K562 (cell line): ENCODE measurements at regions not wholly inside any gene's neighbourhood (a gene's known extent, or its start where the extent isn't known, plus 50 kb on each side); places are given as distances from the start of the nearest gene placed in this dataset.
A peak's percentile ranks its signal among the peaks of the same experiment; 100 is the strongest.
"Not testable (repeated sequence)": the region's sequence is repeated elsewhere in the genome, so short reads cannot be mapped to it uniquely, and the experiment has no call there.

Experiments
- ATAC-seq: fragments of 200-7000 bp; cut with Tn5 transposase; 3 replicates; pipeline ENCODE4 v1.9.1; 2020; ENCODE audit warnings: moderate library complexity
- BruUV-seq: library from RNA; stranded (reverse); fragments of 400-500 nt; replicated peaks from 2 replicates; lab custom pipeline; 2021; lab: Mats Ljungman, UMichigan
- CTCF ChIA-PET: fragments of 300-600 bp; formaldehyde crosslinking; extraction: SDS; loops from one replicate; lab custom pipeline; 2021; ENCODE audit warnings: low intra/inter-chr PET ratio; lab: Yijun Ruan, JAX
- POLR2A ChIA-PET: fragments of 300-600, 350-650 bp; sonication (Branson Sonifier 250); formaldehyde crosslinking; extraction: SDS; loops from one replicate; lab custom pipeline; 2021; ENCODE audit warnings: antibody characterized with exemption, inconsistent platforms; lab: Yijun Ruan, JAX
- DNase-seq, 4 experiments: peaks; one replicate each; pipeline versions ENCODE4 v3.0.0 to v3.0.0-alpha.2; 2011 to 2018; ENCODE audit warnings: low spot score in 3 of 4, mixed read lengths in 3 of 4; ENCODE audit errors: extremely low read depth in 1 of 4
- FAIRE-seq: peaks from 2 replicates; lab custom pipeline; 2011; peaks lifted over from hg19 to GRCh38; lab: Jason Lieb, UNC
- H2AFZ ChIP-seq: 2 replicates; pipeline ENCODE4 v1.6.0; 2011; ENCODE audit warnings: low read depth, low read length, control low read depth, inconsistent platforms
- H3K27ac ChIP-seq: fragments of 200-600 bp; 3 replicates; pipeline ENCODE4 v1.8.0; 2011; ENCODE audit warnings: low read depth, mild to moderate bottlenecking, control low read depth, inconsistent platforms, low read length, moderate library complexity, mixed read lengths; ENCODE audit errors: extremely low read depth
- H3K27me3 ChIP-seq, 2 experiments: fragments of 300-600 bp in 1 of 2; 2 replicates in 1 of 2; 3 replicates in 1 of 2; pipeline versions ENCODE4 v1.6.0 to v1.8.0; 2011; ENCODE audit warnings: inconsistent platforms in 2 of 2, low read length in 2 of 2, mild to moderate bottlenecking in 1 of 2, mixed read lengths in 1 of 2, moderate library complexity in 1 of 2; ENCODE audit not compliant: control insufficient read depth in 2 of 2, insufficient read depth in 2 of 2
- H3K36me3 ChIP-seq: fragments of 300-600 bp; 3 replicates; pipeline ENCODE4 v1.8.0; 2011; ENCODE audit warnings: mild to moderate bottlenecking, low read length, inconsistent platforms; ENCODE audit not compliant: control insufficient read depth, insufficient read depth
- H3K4me1 ChIP-seq, 2 experiments: fragments of 200-600 bp in 1 of 2; replicated peaks in 1 of 2; 2 replicates in 1 of 2; 3 replicates in 1 of 2; pipeline versions ENCODE4 v1.5.1 to v1.8.0; 2011; ENCODE audit warnings: inconsistent platforms in 2 of 2, low read length in 2 of 2, mild to moderate bottlenecking in 1 of 2, mixed read lengths in 1 of 2, moderate library complexity in 1 of 2; ENCODE audit not compliant: control insufficient read depth in 2 of 2, insufficient read depth in 2 of 2
- H3K4me2 ChIP-seq: 2 replicates; pipeline ENCODE4 v1.6.1; 2011; ENCODE audit warnings: low read length, control low read depth, inconsistent platforms, mixed read lengths; ENCODE audit not compliant: insufficient read depth
- H3K4me3 ChIP-seq: fragments of 200-600 bp; sonication (generic), shearing (Covaris generic); 2 replicates; pipeline ENCODE4 v1.5.1; 2016; ENCODE audit warnings: control low read depth, inconsistent platforms
- H3K79me2 ChIP-seq: fragments of 200-600 bp; 3 replicates; pipeline ENCODE4 v1.8.0; 2011; ENCODE audit warnings: low read length, inconsistent platforms; ENCODE audit not compliant: control insufficient read depth, insufficient read depth
- H3K9ac ChIP-seq, 2 experiments: 2 replicates each; pipeline versions ENCODE4 v1.6.0 to v1.6.1; 2011; ENCODE audit warnings: low read depth in 2 of 2, low read length in 2 of 2, control low read depth in 1 of 2, inconsistent platforms in 1 of 2, mild to moderate bottlenecking in 1 of 2, mixed read lengths in 1 of 2; ENCODE audit not compliant: insufficient read depth in 1 of 2
- H3K9me1 ChIP-seq: one replicate; pipeline ENCODE4 v1.6.0; 2011; ENCODE audit warnings: inconsistent platforms, mild to moderate bottlenecking, low read length, moderate library complexity; ENCODE audit not compliant: control insufficient read depth, insufficient read depth
- H3K9me3 ChIP-seq: replicated peaks from 2 replicates; pipeline ENCODE4 v1.5.1; 2011; ENCODE audit warnings: low read depth, low read length, inconsistent platforms; ENCODE audit not compliant: control insufficient read depth, insufficient read depth
- H4K20me1 ChIP-seq: replicated peaks from 2 replicates; pipeline ENCODE4 v1.6.1; 2011; ENCODE audit warnings: low read length, inconsistent platforms, mixed read lengths; ENCODE audit not compliant: control insufficient read depth, insufficient read depth
- ZBTB33 ChIP-seq: sonication (generic); formaldehyde crosslinking; IDR thresholded peaks from 2 replicates; pipeline ENCODE4 v1.8.1; 2023; ENCODE audit warnings: mild to moderate bottlenecking, missing genetic modification reagents
- WGBS: fragments of 100-300 bp; shearing (Covaris generic); methylation state at CpG from one replicate; pipeline ENCODE4 v1.1.6; 2016; ENCODE audit warnings: low coverage, mixed read lengths; ENCODE audit not compliant: insufficient coverage; ENCODE audit errors: missing lambda C conversion rate; 5-methylcytosine and 5-hydroxymethylcytosine counted together
- in situ Hi-C: fragments of 300-500 bp; cut with MboI; formaldehyde crosslinking; loops from 4 replicates; pipeline ENCODE4 v1.15.0; 2018; ENCODE audit warnings: inconsistent platforms, mixed read lengths
- intact Hi-C: fragments of 100-400 bp; cut with micrococcal nuclease; formaldehyde crosslinking; loops from 2 replicates; pipeline ENCODE4 v1.14.2; 2022

- DNase-seq, H3K27me3 ChIP-seq, H3K4me3 ChIP-seq, CTCF ChIA-PET, H3K9ac ChIP-seq, FAIRE-seq, H3K9me3 ChIP-seq, ATAC-seq, BruUV-seq, H3K36me3 ChIP-seq, H3K27ac ChIP-seq, H4K20me1 ChIP-seq, H3K79me2 ChIP-seq, H3K4me2 ChIP-seq, H3K4me1 ChIP-seq, H3K9me1 ChIP-seq, intact Hi-C loops, in situ Hi-C loops: not testable (repeated sequence)
- peak overlapping the region; percentile 28 for H2AFZ ChIP-seq
- TF ChIP-seq ZBTB33: peak; percentile 94
- 79% methylated on average over 5 of the region's 5 CpGs for WGBS
- POLR2A ChIA-PET: interaction anchor here (0.7 to 1.1 kb wide), 2 partner anchors 10 to 18 kb away, joined by 3 to 5 read pairs; no protein-coding TSS in a partner anchor
Observed at GRCh38 chr6:27662212-27662611, 189.3 kb upstream of the ZNF184 start.

GRCh38 chr6:27653143-27653825 lies 180.4 kb upstream of the ZNF184 start:
- FAIRE-seq, H3K4me2 ChIP-seq, ATAC-seq, H2AFZ ChIP-seq, DNase-seq, H3K27me3 ChIP-seq, CTCF ChIA-PET, H3K36me3 ChIP-seq, intact Hi-C loops, H4K20me1 ChIP-seq, H3K9me3 ChIP-seq, H3K4me3 ChIP-seq, H3K27ac ChIP-seq, H3K79me2 ChIP-seq, BruUV-seq, H3K9ac ChIP-seq, in situ Hi-C loops, H3K9me1 ChIP-seq: not testable (repeated sequence)
- WGBS: 92% methylated on average over 24 of the region's 60 CpGs
- POLR2A ChIA-PET: interaction anchor here (1.2 to 1.6 kb wide), 2 partner anchors 9 to 37 kb away, joined by 3 read pairs; no protein-coding TSS in a partner anchor
- peaks cover 7 to 14% of the 10 kb centered on the region in 2 experiments; a peak in 3 of 5 replicates for H3K4me1 ChIP-seq
- TF ChIP-seq ZBTB33: peak; percentile 40; the same call in 1 of the 2 replicates
